ENCODE measurements at regions not wholly inside any gene's neighbourhood (a gene's known extent, or its start where the extent isn't known, plus 50 kb on each side); places are given as distances from the start of the nearest gene placed in this dataset.

GRCh38 chr12:74144396-74144795 is 393.2 kb upstream of the ATXN7L3B start:
- intact Hi-C loops (cut with DNase I; ENCODE audit: low total_unique reads): no loop called here
- WGBS, 2 donors: 60 to 87% methylated on average over 4 of the region's 4 CpGs

GRCh38 chr12:74145328-74145727 is 392.3 kb upstream of the ATXN7L3B start:
- Histone ChIP-seq H3K4me3 (no peak overlapping the region), H3K4me1 (no peaks in the 10 kb centered on the region), H3K27me3 (no peaks in the 10 kb centered on the region), H3K27ac (no peak overlapping the region), H3K36me3 (ENCODE audit: low read depth, missing control alignments) (no peaks in the 10 kb centered on the region), H3K9me3 (no peaks in the 10 kb centered on the region)
- WGBS, 2 donors: 77 to 85% methylated on average over 1 of the region's 1 CpG
- no peak for DNase-seq
- TF ChIP-seq POLR2A (IDR thresholded peaks at IDR 0.05) (no peak), CTCF (IDR thresholded peaks at IDR 0.05) (no peak)
- intact Hi-C loops (cut with DNase I; ENCODE audit: low total_unique reads): no loop called here

More at GRCh38 chr12:74144396-74144795, 393.2 kb upstream of the ATXN7L3B start:
- no peak overlapping the region for H3K4me3 ChIP-seq
- no peaks in the 10 kb centered on the region for H3K4me1 ChIP-seq
- no peak overlapping the region for H3K27ac ChIP-seq
- DNase-seq: no peak
- H3K36me3 ChIP-seq (ENCODE audit: low read depth, missing control alignments): no peaks in the 10 kb centered on the region
- no peaks in the 10 kb centered on the region for H3K9me3 ChIP-seq
- TF ChIP-seq POLR2A (IDR thresholded peaks at IDR 0.05) (no peak), CTCF (IDR thresholded peaks at IDR 0.05) (no peak)
- H3K27me3 ChIP-seq: no peaks in the 10 kb centered on the region

- TF ChIP-seq CTCF (IDR thresholded peaks at IDR 0.05) (no peak), POLR2A (IDR thresholded peaks at IDR 0.05) (no peak)
- DNase-seq: no peak
- no peaks in the 10 kb centered on the region for H3K9me3 ChIP-seq
- 78 to 91% methylated on average over 2 of the region's 2 CpGs for WGBS, 2 donors
- H3K36me3 ChIP-seq (ENCODE audit: low read depth, missing control alignments): no peaks in the 10 kb centered on the region
- H3K27ac ChIP-seq: no peak overlapping the region
- no peaks in the 10 kb centered on the region for H3K4me1 ChIP-seq
- no peak overlapping the region for H3K4me3 ChIP-seq
- intact Hi-C loops (cut with DNase I; ENCODE audit: low total_unique reads): no loop called here
- H3K27me3 ChIP-seq: no peaks in the 10 kb centered on the region
These were observed 388.8 kb upstream of the ATXN7L3B start for GRCh38 chr12:74148849-74149248.

DNA sequence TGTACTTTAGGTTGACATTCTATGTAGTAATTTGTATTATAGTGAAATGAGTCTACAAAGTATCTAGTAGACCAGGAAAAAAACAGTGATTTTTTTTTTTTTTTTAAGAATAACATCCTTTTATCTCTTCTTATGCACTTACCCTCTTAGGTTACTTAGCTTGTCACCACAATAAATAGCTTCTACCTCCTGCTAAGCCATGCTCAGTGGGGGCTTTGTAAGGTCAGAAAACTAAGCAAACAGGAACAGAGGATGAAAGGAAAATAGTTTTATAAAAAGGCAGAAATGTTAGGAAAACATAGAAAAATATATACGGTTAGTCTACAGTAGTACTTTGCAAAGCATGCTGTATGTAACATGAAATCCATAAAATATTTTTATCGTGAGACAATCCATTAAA is 385.3 kb upstream of the ATXN7L3B start:
- TF ChIP-seq CTCF (IDR thresholded peaks at IDR 0.05) (no peak), POLR2A (IDR thresholded peaks at IDR 0.05) (no peak)

GRCh38 chr12:74166096-74166495 is 371.5 kb upstream of the ATXN7L3B start:
- WGBS, 2 donors: 90 to 94% methylated on average over 2 of the region's 2 CpGs
- Histone ChIP-seq H3K9me3 (no peaks in the 10 kb centered on the region), H3K27me3 (no peaks in the 10 kb centered on the region), H3K27ac (no peak overlapping the region), H3K36me3 (ENCODE audit: low read depth, missing control alignments) (no peaks in the 10 kb centered on the region), H3K4me1 (no peaks in the 10 kb centered on the region), H3K4me3 (no peak overlapping the region)
- DNase-seq: no peak
- intact Hi-C loops (cut with DNase I; ENCODE audit: low total_unique reads): no loop called here
- TF ChIP-seq CTCF (IDR thresholded peaks at IDR 0.05) (no peak), POLR2A (IDR thresholded peaks at IDR 0.05) (no peak)

More for the DNA sequence above, 385.3 kb upstream of the ATXN7L3B start:
- H3K27ac ChIP-seq: no peak overlapping the region
- intact Hi-C loops (cut with DNase I; ENCODE audit: low total_unique reads): no loop called here
- DNase-seq: no peak
- no peaks in the 10 kb centered on the region for H3K27me3 ChIP-seq
- H3K4me3 ChIP-seq: no peak overlapping the region
- 53 to 62% methylated on average over 2 of the region's 2 CpGs for WGBS, 2 donors
- no peaks in the 10 kb centered on the region for H3K9me3 ChIP-seq
- H3K4me1 ChIP-seq: no peaks in the 10 kb centered on the region
- H3K36me3 ChIP-seq (ENCODE audit: low read depth, missing control alignments): no peaks in the 10 kb centered on the region

All from testis (tissue), 2 donors.